ENCODE measurements at regions not wholly inside any gene's neighbourhood (a gene's known extent, or its start where the extent isn't known, plus 50 kb on each side); places are given as distances from the start of the nearest gene placed in this dataset.

- no peak for TF ChIP-seq CTCF (IDR thresholded peaks at IDR 0.05; ENCODE audit: extremely low read depth, missing control alignments)
- DNase-seq (ENCODE audit: low spot score) = no peak
These were observed 208.7 kb downstream of the SOX4 start for GRCh38 chr6:21802175-21802822.

- DNase-seq (ENCODE audit: low spot score) = no peak
- no peak for TF ChIP-seq CTCF (IDR thresholded peaks at IDR 0.05; ENCODE audit: extremely low read depth, missing control alignments)
These were observed 211.5 kb downstream of the SOX4 start for GRCh38 chr6:21804941-21805610.

GRCh38 chr6:21807299-21808044, 213.9 kb downstream of the SOX4 start:
- no peak for DNase-seq (ENCODE audit: low spot score)
- no peak for TF ChIP-seq CTCF (IDR thresholded peaks at IDR 0.05; ENCODE audit: extremely low read depth, missing control alignments)

GRCh38 chr6:21808045-21808470, 214.5 kb downstream of the SOX4 start:
- DNase-seq (ENCODE audit: low spot score) = no peak
- no peak for TF ChIP-seq CTCF (IDR thresholded peaks at IDR 0.05; ENCODE audit: extremely low read depth, missing control alignments)

- TF ChIP-seq CTCF (IDR thresholded peaks at IDR 0.05; ENCODE audit: extremely low read depth, missing control alignments) = no peak
- DNase-seq (ENCODE audit: low spot score) = no peak
These were observed 215.1 kb downstream of the SOX4 start for GRCh38 chr6:21808551-21809242.

- no peak for TF ChIP-seq CTCF (IDR thresholded peaks at IDR 0.05; ENCODE audit: extremely low read depth, missing control alignments)
- DNase-seq (ENCODE audit: low spot score) = no peak
These were observed 217.9 kb downstream of the SOX4 start for GRCh38 chr6:21811484-21811883.
